Trophoblast cell (in vitro differentiated cells and primary cell): ENCODE measurements at regions not wholly inside any gene's neighbourhood (a gene's known extent, or its start where the extent isn't known, plus 50 kb on each side); places are given as distances from the start of the nearest gene placed in this dataset.

Experiments
- DNase-seq, 2 donors: peaks; one replicate each; pipeline ENCODE4 v3.0.0-alpha.2; 2016
- H2AFZ ChIP-seq: 2 replicates; pipeline ENCODE4 v1.6.1; 2013; ENCODE audit warnings: low read length, moderate library complexity, mild to moderate bottlenecking; ENCODE audit not compliant: insufficient read depth, poor library complexity
- H2AK5ac ChIP-seq: 2 replicates; pipeline ENCODE4 v1.6.1; 2013; ENCODE audit warnings: mild to moderate bottlenecking, low read length
- H2BK120ac ChIP-seq: 2 replicates; pipeline ENCODE4 v1.6.1; 2013; ENCODE audit warnings: low read length, mild to moderate bottlenecking, moderate library complexity; ENCODE audit not compliant: insufficient read depth, poor library complexity
- H2BK12ac ChIP-seq: 2 replicates; pipeline ENCODE4 v1.6.1; 2013; ENCODE audit warnings: mild to moderate bottlenecking, low read length, moderate library complexity
- H2BK5ac ChIP-seq: 2 replicates; pipeline ENCODE4 v1.6.1; 2013; ENCODE audit warnings: low read length, low read depth, moderate library complexity, mild to moderate bottlenecking; ENCODE audit not compliant: poor library complexity
- H3K14ac ChIP-seq: 2 replicates; pipeline ENCODE4 v1.6.1; 2013; ENCODE audit warnings: mild to moderate bottlenecking, low read length
- H3K18ac ChIP-seq: 2 replicates; pipeline ENCODE4 v1.6.1; 2013; ENCODE audit warnings: mild to moderate bottlenecking, low read length
- H3K23ac ChIP-seq: 2 replicates; pipeline ENCODE4 v1.6.1; 2013; ENCODE audit warnings: low read length
- H3K27ac ChIP-seq: 2 replicates; pipeline ENCODE4 v1.5.1; 2013; ENCODE audit warnings: low read depth, mild to moderate bottlenecking, inconsistent platforms, low read length, moderate library complexity
- H3K27me3 ChIP-seq: 2 replicates; pipeline ENCODE4 v1.6.1; 2013; ENCODE audit warnings: inconsistent platforms, mild to moderate bottlenecking, low read length, moderate library complexity; ENCODE audit not compliant: insufficient read depth
- H3K36me3 ChIP-seq, 2 experiments: 1 replicate in 1 of 2; 2 replicates in 1 of 2; pipeline ENCODE4 v1.6.1; 2013; ENCODE audit warnings: low read length in 2 of 2, mild to moderate bottlenecking in 2 of 2, moderate library complexity in 1 of 2; ENCODE audit not compliant: insufficient read depth in 2 of 2, control insufficient read depth in 1 of 2
- H3K4ac ChIP-seq: 2 replicates; pipeline ENCODE4 v1.6.1; 2013; ENCODE audit warnings: low read depth, mild to moderate bottlenecking, low read length, moderate library complexity
- H3K4me1 ChIP-seq, 2 experiments: 1 replicate in 1 of 2; 2 replicates in 1 of 2; pipeline ENCODE4 v1.6.1; 2013; ENCODE audit warnings: low read length in 2 of 2, mild to moderate bottlenecking in 2 of 2, moderate library complexity in 1 of 2; ENCODE audit not compliant: insufficient read depth in 2 of 2, control insufficient read depth in 1 of 2
- H3K4me2 ChIP-seq: 2 replicates; pipeline ENCODE4 v1.6.1; 2013; ENCODE audit warnings: inconsistent platforms, mild to moderate bottlenecking, low read length, moderate library complexity
- H3K4me3 ChIP-seq: 2 replicates; pipeline ENCODE4 v1.5.1; 2013; ENCODE audit warnings: mild to moderate bottlenecking, low read depth, low read length, inconsistent platforms
- H3K79me1 ChIP-seq: one replicate; pipeline ENCODE4 v1.6.1; 2013; ENCODE audit warnings: low read length
- H3K79me2 ChIP-seq: 2 replicates; pipeline ENCODE4 v1.6.1; 2013; ENCODE audit warnings: low read length, mild to moderate bottlenecking; ENCODE audit not compliant: control insufficient read depth, insufficient read depth, poor library complexity
- H3K9ac ChIP-seq: 2 replicates; pipeline ENCODE4 v1.6.1; 2013; ENCODE audit warnings: mild to moderate bottlenecking, low read length
- H3K9me3 ChIP-seq: 2 replicates; pipeline ENCODE4 v1.6.1; 2013; ENCODE audit warnings: low read depth, mild to moderate bottlenecking, control low read depth, inconsistent platforms, low read length; ENCODE audit not compliant: insufficient read depth
- H4K12ac ChIP-seq: 2 replicates; pipeline ENCODE4 v1.6.1; 2013; ENCODE audit warnings: low read depth, mild to moderate bottlenecking, low read length, moderate library complexity
- H4K8ac ChIP-seq: 2 replicates; pipeline ENCODE4 v1.6.1; 2013; ENCODE audit warnings: low read depth, mild to moderate bottlenecking, low read length, moderate library complexity
- H4K91ac ChIP-seq: one replicate; pipeline ENCODE4 v1.6.1; 2013; ENCODE audit warnings: low read depth, mild to moderate bottlenecking, low read length, moderate library complexity
- WGBS: extraction: QIAGEN DNeasy Blood & Tissue Kit; methylation state at CpG from one replicate; pipeline ENCODE4 v1.1.7; 2013; ENCODE audit warnings: missing lambda C conversion rate; ENCODE audit not compliant: insufficient read length, insufficient coverage; ENCODE audit errors: extremely low coverage; 5-methylcytosine and 5-hydroxymethylcytosine counted together

DNA sequence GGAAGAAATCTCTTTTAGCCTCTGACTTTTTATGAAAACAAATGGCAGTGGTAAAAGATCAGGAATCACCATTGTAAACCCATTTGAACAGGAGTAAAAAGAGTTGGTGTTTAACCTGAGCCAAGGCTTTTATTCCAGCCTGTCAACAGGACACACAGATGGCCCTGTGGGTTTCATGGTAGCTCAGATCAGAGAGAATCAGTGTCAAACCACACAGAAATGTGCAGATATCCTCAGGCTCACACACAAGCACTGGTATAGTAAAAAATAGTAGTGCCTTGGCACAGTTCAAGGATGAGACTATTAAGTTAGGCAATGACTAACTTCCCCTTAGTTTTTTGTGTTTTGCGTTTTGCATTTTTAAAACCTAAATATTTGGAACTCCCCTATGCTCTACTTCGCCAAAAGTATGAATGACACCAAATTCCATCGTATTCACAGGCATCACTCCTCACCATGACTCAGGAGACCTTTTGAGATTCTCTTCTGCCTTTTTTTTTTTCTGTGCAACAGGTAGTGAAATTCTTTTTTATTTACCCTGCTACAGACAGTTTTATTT is 1200.0 kb downstream of the CDH11 start:
- Histone ChIP-seq H2AFZ (no peak overlapping the region), H4K8ac (no peak overlapping the region), H3K23ac (no peak overlapping the region), H2BK120ac (no peak overlapping the region), H3K9ac (no peak overlapping the region), H3K4me1 (no peaks in the 10 kb centered on the region), H3K79me2 (no peaks in the 10 kb centered on the region), H3K9me3 (peaks cover 6% of the 10 kb centered on the region), H3K27me3 (no peaks in the 10 kb centered on the region), H2AK5ac (no peak overlapping the region), H2BK5ac (no peak overlapping the region), H3K4ac (no peak overlapping the region), H3K4me3 (no peak overlapping the region), H3K18ac (no peak overlapping the region), H3K4me2 (no peak overlapping the region), H3K79me1 (no peaks in the 10 kb centered on the region), H3K14ac (no peak overlapping the region), H4K91ac (no peak overlapping the region), H2BK12ac (no peak overlapping the region), H4K12ac (no peak overlapping the region), H3K27ac (no peak overlapping the region), H3K36me3 (peaks cover 0 to 1% of the 10 kb centered on the region in 2 experiments)
- WGBS = no CpG with 5 or more reads among the region's 3 CpGs
- no peak for DNase-seq

DNA sequence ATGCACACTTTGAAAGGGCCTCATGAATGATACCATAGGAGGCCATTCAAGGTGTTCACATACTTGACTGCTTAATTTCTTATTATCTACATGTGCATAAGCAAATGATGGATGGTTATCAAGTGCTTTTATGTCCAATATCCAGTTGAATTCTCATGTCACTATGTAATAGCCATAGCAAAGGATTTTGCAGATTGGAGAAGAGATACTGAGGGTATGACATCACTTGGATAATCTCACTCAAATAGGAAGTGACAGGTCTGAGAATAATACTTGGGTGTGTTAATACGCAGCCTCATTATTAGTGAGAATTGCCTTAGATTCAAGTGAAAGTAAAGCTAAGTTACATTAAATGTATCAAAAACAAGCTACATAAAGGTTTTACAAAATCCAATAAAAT is 1208.6 kb downstream of the CDH11 start:
- Histone ChIP-seq H4K91ac (no peak overlapping the region), H2AFZ (no peak overlapping the region), H2BK5ac (no peak overlapping the region), H3K23ac (no peak overlapping the region), H3K4me2 (no peak overlapping the region), H3K4me1 (no peaks in the 10 kb centered on the region), H4K12ac (no peak overlapping the region), H3K4ac (no peak overlapping the region), H4K8ac (no peak overlapping the region), H2AK5ac (no peak overlapping the region), H2BK120ac (no peak overlapping the region), H3K79me1 (no peaks in the 10 kb centered on the region), H3K18ac (no peak overlapping the region), H3K9ac (no peak overlapping the region), H3K4me3 (no peak overlapping the region), H3K9me3 (no peaks in the 10 kb centered on the region), H3K36me3 (no peaks in the 10 kb centered on the region), H3K14ac (no peak overlapping the region), H2BK12ac (no peak overlapping the region), H3K27ac (no peak overlapping the region), H3K79me2 (no peaks in the 10 kb centered on the region), H3K27me3 (no peaks in the 10 kb centered on the region)
- WGBS = no CpG with 5 or more reads among the region's 1 CpG
- DNase-seq = no peak

DNA sequence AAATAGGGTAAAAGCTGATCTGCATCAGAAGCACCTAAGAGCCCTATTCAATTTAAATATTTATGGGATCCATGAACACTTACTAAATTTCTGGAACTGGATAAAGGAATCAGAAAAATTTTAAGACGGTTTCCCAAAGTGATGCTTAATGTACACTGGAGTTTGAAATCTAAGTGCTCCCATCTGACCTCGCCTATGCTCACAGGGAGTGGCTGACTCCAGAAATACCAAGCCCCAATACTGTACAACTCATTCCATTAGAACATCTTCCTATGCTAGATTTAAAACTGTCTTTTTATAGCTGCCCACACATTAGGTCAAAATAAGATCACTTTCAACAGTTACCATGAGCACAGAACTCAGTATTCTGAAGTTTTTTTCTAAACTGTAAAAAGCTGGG is 1214.6 kb downstream of the CDH11 start:
- WGBS = no CpG with 5 or more reads among the region's 2 CpGs

DNA sequence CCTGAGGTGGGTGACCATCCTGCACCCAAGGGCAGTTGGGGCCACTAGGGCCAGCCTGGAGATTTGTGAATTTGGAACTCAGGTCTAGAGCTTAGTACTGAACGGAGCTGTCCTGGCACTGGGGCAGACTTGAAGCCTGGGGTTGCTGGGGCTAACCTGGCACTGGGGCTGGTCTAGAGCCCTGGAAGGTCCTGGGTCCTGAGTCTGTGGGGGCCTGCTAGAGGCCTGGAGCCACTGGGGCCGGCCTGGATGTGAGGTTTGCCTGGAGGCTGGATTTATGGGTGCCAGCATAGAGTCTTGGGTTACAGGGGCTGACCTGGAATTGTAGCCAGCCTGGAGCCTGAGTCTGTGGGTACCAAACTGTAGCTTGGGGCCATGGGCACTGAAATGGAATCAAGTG is 1216.9 kb downstream of the CDH11 start:
- Histone ChIP-seq H2AK5ac (no peak overlapping the region), H4K91ac (no peak overlapping the region), H3K27ac (no peak overlapping the region), H3K79me2 (no peaks in the 10 kb centered on the region), H2BK120ac (no peak overlapping the region), H3K79me1 (no peaks in the 10 kb centered on the region), H4K12ac (no peak overlapping the region), H3K4me2 (no peak overlapping the region), H3K9ac (no peak overlapping the region), H3K4ac (no peak overlapping the region), H3K18ac (no peak overlapping the region), H3K9me3 (no peaks in the 10 kb centered on the region), H4K8ac (no peak overlapping the region), H3K14ac (no peak overlapping the region), H3K23ac (no peak overlapping the region), H2BK5ac (no peak overlapping the region), H2AFZ (no peak overlapping the region), H3K4me3 (no peak overlapping the region), H3K27me3 (no peaks in the 10 kb centered on the region), H2BK12ac (no peak overlapping the region), H3K4me1 (no peaks in the 10 kb centered on the region), H3K36me3 (no peaks in the 10 kb centered on the region)
- DNase-seq = no peak
- no CpG with 5 or more reads among the region's 2 CpGs for WGBS

More for the DNA sequence above, 1214.6 kb downstream of the CDH11 start:
- Histone ChIP-seq H4K12ac (no peak overlapping the region), H3K14ac (no peak overlapping the region), H3K4me3 (no peak overlapping the region), H4K91ac (no peak overlapping the region), H3K36me3 (no peaks in the 10 kb centered on the region), H2BK12ac (no peak overlapping the region), H2AK5ac (no peak overlapping the region), H3K4me1 (no peaks in the 10 kb centered on the region), H4K8ac (no peak overlapping the region), H3K79me2 (no peaks in the 10 kb centered on the region), H3K23ac (no peak overlapping the region), H2BK120ac (no peak overlapping the region), H2AFZ (no peak overlapping the region), H3K27ac (no peak overlapping the region), H2BK5ac (no peak overlapping the region), H3K9ac (no peak overlapping the region), H3K18ac (no peak overlapping the region), H3K4ac (no peak overlapping the region), H3K79me1 (no peaks in the 10 kb centered on the region), H3K4me2 (no peak overlapping the region), H3K27me3 (no peaks in the 10 kb centered on the region), H3K9me3 (no peaks in the 10 kb centered on the region)
- DNase-seq = no peak
